ENCODE measurements at regions not wholly inside any gene's neighbourhood (a gene's known extent, or its start where the extent isn't known, plus 50 kb on each side); places are given as distances from the start of the nearest gene placed in this dataset.

DNA sequence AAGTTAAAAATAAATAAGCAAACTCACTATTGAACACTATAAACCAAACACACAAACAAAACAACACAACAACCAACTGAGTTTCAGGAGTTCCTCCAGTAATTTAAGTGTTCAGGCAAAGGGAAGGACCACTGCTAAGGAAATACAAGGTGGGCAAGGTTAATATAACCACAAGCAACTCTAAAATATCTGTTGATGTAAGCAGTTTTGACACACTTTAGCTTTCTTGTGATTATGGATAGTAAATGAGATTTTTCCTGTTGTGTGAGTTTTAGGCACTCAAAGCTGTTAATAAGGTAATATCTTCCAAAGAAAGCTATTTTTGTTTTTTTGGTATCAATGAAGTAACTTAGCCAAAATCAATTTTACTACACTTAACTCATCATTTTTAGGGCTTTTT is 839.1 kb upstream of the FOXG1 start:
- no peak for DNase-seq (ENCODE audit: low read depth in 2 of 2)

DNA sequence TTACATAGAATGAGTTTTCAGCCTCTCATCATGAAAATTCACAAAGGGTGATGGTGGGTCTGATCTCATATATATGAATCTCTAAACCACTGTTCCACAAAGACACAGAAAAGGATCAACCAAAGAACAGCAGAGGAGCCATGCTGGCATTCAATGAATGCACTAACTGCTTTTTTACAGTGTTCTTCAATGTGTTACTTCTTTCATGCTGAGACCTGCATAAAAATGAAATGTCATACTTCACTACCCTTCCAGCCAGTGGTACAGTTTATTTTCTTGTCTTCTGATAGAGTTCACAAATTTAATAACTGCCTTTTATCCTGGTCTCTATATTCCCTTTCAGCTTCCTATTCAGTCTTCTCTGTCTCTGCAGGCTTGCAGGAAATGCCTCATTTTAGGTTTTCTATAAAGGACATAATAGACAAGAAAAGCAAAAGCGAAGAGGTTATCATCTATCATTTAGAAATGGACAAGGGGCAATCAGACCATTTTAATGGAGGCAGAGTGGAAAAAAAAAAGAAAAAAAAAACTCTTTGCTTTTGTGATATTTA is 836.7 kb upstream of the FOXG1 start:
- DNase-seq (ENCODE audit: low read depth in 2 of 2), result no peak

GRCh38 chr14:27938392-27938791 is 828.2 kb upstream of the FOXG1 start:
- DNase-seq (ENCODE audit: low read depth in 2 of 2), result no peak

DNA sequence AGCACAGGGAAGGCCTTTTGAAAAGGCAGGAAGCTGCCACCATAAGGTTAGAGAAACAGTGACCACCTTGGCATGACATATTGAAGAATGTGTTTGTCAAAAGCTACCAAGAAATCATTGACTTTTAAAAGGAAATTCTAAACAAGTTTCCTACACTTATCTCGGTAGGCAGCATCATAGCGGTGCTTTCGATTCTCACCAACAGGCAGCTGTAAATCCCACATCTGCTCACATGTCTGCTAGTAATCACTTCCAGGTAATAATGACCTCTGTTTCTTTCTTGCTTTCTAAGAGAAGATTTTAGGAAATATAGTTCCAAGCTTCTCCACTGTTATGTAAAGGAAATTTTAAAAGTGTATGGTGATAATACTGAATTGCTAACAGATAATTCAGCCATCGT is 821.1 kb upstream of the FOXG1 start:
- no peak for DNase-seq (ENCODE audit: low read depth in 2 of 2)

GRCh38 chr14:27958757-27959156 is 807.8 kb upstream of the FOXG1 start:
- DNase-seq (ENCODE audit: low read depth in 2 of 2), result no peak

DNA sequence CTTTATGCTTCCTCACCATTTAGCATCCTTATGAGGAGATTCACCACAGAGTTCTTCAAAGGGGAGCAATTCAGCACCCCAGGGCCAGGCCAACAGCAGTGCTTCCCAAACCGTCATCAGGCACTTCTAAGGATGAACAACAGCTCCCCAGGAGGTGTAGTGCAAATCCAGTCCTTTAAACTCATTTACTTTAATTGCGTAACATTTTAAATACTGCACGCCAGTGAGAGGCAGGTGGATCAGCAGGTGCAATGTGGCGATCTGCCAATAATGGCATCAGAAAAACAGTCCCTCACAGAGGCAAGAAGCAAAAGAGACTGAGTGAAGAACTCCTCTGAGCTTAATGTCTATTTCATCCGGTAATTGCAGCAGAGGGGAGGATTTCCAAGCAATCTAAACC is 770.9 kb upstream of the FOXG1 start:
- DNase-seq (ENCODE audit: low read depth in 2 of 2), result no peak

GRCh38 chr14:28001002-28001401 is 765.6 kb upstream of the FOXG1 start:
- no peak for DNase-seq (ENCODE audit: low read depth in 2 of 2)

DNA sequence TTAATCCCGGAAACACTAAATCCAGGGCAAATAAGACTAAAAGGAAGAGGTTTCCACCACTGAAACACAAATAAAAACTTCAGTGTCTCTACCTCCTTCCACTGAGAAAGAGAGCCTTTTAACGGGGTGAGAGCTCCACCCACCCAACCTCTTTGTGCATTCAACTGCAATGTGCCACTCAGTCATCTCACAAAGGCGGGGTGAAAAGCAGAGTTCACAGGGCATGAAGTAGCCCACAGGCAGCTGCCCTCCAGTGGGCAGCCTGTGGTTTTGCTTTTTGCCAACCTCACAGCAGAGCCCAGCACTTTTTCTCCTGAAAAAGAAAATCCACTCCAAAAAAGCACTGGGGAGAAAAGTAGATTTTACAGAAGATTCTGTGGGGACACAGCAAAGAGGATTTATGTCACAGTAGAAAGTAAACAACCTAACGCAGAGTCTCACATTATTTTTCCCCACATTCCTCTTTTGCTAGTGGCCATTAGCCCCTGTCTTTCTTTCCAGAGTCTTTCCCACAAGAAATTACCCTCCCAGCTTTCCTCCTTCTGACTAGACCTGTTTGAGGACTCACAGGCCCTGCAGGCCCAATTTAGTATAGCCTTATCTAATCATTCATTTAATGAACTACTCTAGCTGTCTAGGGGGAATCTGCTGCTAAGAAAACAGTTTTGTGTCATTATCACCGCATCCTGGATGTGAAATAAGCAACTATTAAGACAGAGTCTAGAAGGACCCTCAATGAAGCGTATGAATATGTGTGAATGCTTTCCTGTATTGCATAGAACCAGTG is 753.8 kb upstream of the FOXG1 start:
- DNase-seq (ENCODE audit: low read depth in 2 of 2), result no peak

DNA sequence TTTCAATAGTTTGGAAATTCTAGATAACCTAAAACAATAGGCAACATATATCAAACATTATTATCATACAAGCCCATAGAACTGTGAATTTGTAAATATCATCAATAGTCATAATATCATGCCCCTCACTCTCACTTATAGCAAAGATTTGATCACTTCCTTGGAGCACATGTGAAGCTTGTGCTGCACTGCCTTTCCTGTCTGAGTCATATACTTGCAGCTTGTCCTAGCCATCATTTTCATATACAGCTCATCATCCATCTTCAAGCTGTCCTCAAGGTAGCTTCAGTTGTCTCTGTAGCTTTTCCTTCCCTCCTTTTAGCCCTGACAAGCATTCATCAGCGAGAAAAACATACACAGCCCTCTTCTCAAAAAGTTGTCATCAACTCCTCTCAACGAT is 746.5 kb upstream of the FOXG1 start:
- DNase-seq (ENCODE audit: low read depth in 2 of 2), result no peak

- DNase-seq (ENCODE audit: low read depth in 2 of 2), result no peak
These were observed 742.7 kb upstream of the FOXG1 start for GRCh38 chr14:28023853-28024252.

GRCh38 chr14:28052251-28052650 is 714.3 kb upstream of the FOXG1 start:
- no peak for DNase-seq (ENCODE audit: low read depth in 2 of 2)

- no peak for DNase-seq (ENCODE audit: low read depth in 2 of 2)
These were observed 711.6 kb upstream of the FOXG1 start for GRCh38 chr14:28055008-28055407.

GRCh38 chr14:28057359-28058296 is 709.0 kb upstream of the FOXG1 start:
- DNase-seq (ENCODE audit: low read depth in 2 of 2), result no peak

GRCh38 chr14:28059254-28059653 is 707.3 kb upstream of the FOXG1 start:
- DNase-seq (ENCODE audit: low read depth in 2 of 2), result no peak

DNA sequence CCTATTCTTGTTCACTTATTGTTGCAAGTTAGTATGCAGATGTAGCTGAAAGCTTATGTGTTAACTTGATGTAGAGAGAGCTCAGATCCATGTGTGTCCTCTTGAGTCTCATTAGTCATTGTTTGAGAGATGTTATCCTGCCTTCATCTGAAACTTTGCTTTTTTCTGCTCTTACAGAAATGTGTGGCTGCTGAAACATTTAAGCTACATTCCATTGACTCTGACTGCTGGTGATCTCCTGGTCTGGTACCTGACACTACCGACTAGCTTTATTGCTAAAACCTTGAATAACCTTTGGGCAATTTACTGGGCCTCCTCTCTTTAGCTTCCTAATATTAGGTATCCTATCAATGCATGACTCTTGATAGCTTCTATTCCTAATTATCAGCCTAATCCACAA is 705.6 kb upstream of the FOXG1 start:
- no peak for DNase-seq (ENCODE audit: low read depth in 2 of 2)

DNA sequence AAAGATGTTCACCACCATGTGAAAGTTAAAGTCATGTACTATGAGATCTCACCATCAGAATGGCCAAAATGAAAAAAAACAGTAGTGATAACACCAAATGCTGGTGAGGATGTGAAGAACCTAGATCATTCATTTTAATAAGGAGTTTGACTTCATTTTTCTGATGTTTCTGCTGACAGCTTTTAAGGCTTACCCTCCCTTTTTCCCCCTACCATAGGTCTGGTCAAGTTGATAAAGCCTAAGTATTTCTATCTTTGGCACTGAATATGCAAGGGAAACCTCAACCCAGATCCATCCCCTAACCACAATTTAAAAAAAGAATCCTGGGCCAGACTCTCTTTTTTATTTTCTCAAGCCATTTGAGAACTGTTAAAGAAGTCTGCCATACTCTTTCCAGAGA is 689.6 kb upstream of the FOXG1 start:
- no peak for DNase-seq (ENCODE audit: low read depth in 2 of 2)

DNA sequence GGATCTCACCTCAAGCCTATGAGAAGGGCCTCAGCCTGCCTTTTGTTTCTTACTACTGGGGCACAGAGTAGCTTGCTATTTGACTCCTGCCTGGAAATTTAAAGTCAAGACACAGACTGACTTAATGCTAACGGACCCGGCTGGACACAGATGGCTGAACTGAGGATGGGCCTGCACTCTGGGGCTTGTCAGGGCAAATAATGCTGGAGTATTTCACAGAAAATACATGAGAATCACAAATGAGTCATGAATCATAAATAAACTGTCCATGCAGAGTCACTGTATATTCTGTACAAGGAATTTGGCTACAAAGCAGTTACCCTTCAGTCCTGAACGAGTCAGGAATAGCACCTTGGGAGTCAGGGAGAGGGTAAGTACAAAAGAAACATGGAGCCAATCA is 683.2 kb upstream of the FOXG1 start:
- no peak for DNase-seq (ENCODE audit: low read depth in 2 of 2)

- DNase-seq (ENCODE audit: low read depth in 2 of 2), result no peak
These were observed 678.5 kb upstream of the FOXG1 start for GRCh38 chr14:28088125-28088524.

DNA sequence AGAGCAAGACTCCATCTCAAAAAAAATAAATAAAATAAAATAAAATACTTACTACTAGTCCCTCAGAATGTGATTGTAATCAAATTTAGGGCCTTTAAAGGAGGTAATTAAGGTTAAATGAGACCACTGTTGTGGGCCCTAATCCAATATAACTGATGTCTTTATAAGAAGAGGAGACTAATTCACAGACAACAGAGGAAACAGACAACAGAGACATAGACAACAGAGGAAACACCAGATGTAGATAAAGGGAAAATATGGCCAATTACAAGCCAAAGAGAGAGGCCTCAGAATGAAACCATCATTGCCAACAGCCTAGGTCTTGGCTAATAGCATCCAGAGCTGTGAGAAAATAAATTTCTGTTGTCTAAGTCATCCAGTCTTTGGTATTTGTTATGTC is 669.0 kb upstream of the FOXG1 start:
- DNase-seq (ENCODE audit: low read depth in 2 of 2), result no peak

- DNase-seq (ENCODE audit: low read depth in 2 of 2), result no peak
These were observed 667.7 kb upstream of the FOXG1 start for GRCh38 chr14:28098856-28099255.

GRCh38 chr14:28102001-28102400 is 664.6 kb upstream of the FOXG1 start:
- DNase-seq (ENCODE audit: low read depth in 2 of 2), result no peak

DNA sequence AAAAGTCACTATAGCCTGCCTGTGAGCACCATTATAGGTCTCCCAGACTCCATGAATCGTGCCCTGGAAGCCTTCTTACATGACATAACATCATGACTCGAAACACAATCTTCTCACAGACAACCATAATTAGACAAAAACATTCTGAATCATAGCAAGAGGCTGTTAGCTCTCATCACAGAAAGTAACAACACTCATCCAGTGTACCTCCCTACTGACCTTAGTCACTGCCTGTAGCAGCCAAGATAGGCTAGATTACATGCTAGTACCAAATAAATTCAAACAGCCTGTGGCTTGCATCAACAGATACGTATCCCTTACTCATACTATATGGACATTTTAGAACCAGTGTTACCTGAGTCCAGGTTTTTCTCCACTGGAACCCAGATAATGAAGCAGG is 663.8 kb upstream of the FOXG1 start:
- peak in 1 of 2 experiments; percentile 2 for DNase-seq (ENCODE audit: low read depth in 2 of 2)

DNA sequence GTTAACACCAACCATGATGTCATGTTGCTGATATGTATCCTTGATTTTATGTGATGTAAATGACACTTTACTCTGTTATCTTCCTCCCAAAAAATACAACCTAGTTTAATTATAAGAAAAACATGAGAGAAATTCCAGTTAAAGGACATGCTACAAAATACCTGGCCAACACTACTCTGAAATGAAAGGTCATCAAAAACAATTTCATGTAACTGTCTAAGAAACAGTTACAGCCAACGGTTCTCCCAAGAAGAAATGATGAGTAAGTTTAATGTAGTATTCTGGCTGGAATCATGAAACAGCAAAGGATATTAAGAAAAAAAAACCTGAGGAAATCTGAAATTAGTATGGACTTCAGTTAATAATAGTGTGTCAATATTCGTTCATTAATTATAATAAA is 653.3 kb upstream of the FOXG1 start:
- DNase-seq (ENCODE audit: low read depth in 2 of 2), result no peak
